Keratinocyte (primary cell): ENCODE measurements at regions not wholly inside any gene's neighbourhood (a gene's known extent, or its start where the extent isn't known, plus 50 kb on each side); places are given as distances from the start of the nearest gene placed in this dataset.

Source experiments
- DNase-seq: peaks from one replicate; pipeline ENCODE4 v3.0.0-alpha.2; 2011; ENCODE audit warnings: low read depth, missing footprints, low spot score
- FAIRE-seq: peaks from 2 replicates; lab custom pipeline; 2011; peaks lifted over from hg19 to GRCh38; lab: Jason Lieb, UNC
- H2AFZ ChIP-seq: 2 replicates; pipeline ENCODE4 v1.6.0; 2012; ENCODE audit warnings: low read length, control low read depth, inconsistent platforms; ENCODE audit not compliant: control insufficient read depth
- H3K27ac ChIP-seq: 2 replicates; pipeline ENCODE4 v1.5.1; 2011; ENCODE audit warnings: low read length; ENCODE audit not compliant: control insufficient read depth, insufficient read depth
- H3K27me3 ChIP-seq: 3 replicates; pipeline ENCODE4 v1.6.0; 2011; ENCODE audit warnings: low read length; ENCODE audit not compliant: control insufficient read depth, insufficient read depth; ENCODE audit errors: extremely low read depth
- H3K36me3 ChIP-seq, 2 experiments: 2 replicates in 1 of 2; 3 replicates in 1 of 2; pipeline ENCODE4 v1.5.1; 2011; ENCODE audit warnings: low read length in 2 of 2, mild to moderate bottlenecking in 1 of 2; ENCODE audit not compliant: control insufficient read depth in 2 of 2, insufficient read depth in 2 of 2; ENCODE audit errors: extremely low read depth in 1 of 2
- H3K4me1 ChIP-seq: 3 replicates; pipeline ENCODE4 v1.5.1; 2011; ENCODE audit warnings: low read length; ENCODE audit not compliant: control insufficient read depth, insufficient read depth; ENCODE audit errors: extremely low read depth
- H3K4me2 ChIP-seq: 3 replicates; pipeline ENCODE4 v1.6.0; 2011; ENCODE audit warnings: low read depth, low read length; ENCODE audit not compliant: control insufficient read depth, insufficient read depth; ENCODE audit errors: extremely low read depth
- H3K4me3 ChIP-seq, 3 experiments: fragments of 200-600 bp in 1 of 3; sonication (generic) in 1 of 3; 2 replicates in 2 of 3; 3 replicates in 1 of 3; pipeline ENCODE4 v1.5.1; 2011 to 2016; ENCODE audit warnings: low read length in 3 of 3, mild to moderate bottlenecking in 3 of 3, control low read depth in 2 of 3, inconsistent platforms in 1 of 3, low read depth in 1 of 3, mixed read lengths in 1 of 3, mixed run types in 1 of 3, moderate library complexity in 1 of 3; ENCODE audit not compliant: control insufficient read depth in 2 of 3, insufficient read depth in 2 of 3; ENCODE audit errors: extremely low read depth in 1 of 3
- H3K79me2 ChIP-seq: 2 replicates; pipeline ENCODE4 v1.6.0; 2012; ENCODE audit warnings: low read length; ENCODE audit not compliant: control insufficient read depth, insufficient read depth
- H3K9ac ChIP-seq: 3 replicates; pipeline ENCODE4 v1.6.0; 2011; ENCODE audit warnings: low read length; ENCODE audit not compliant: control insufficient read depth, insufficient read depth; ENCODE audit errors: extremely low read depth
- H3K9me1 ChIP-seq: 3 replicates; pipeline ENCODE4 v1.6.0; 2011; ENCODE audit warnings: low read length; ENCODE audit not compliant: control insufficient read depth, insufficient read depth; ENCODE audit errors: extremely low read depth
- H3K9me3 ChIP-seq: 2 replicates; pipeline ENCODE4 v1.5.1; 2012; ENCODE audit warnings: low read depth, low read length; ENCODE audit not compliant: control insufficient read depth
- H4K20me1 ChIP-seq: 3 replicates; pipeline ENCODE4 v1.6.0; 2011; ENCODE audit warnings: low read length; ENCODE audit not compliant: control insufficient read depth, insufficient read depth; ENCODE audit errors: extremely low read depth
- CTCF ChIP-seq, 3 experiments: IDR thresholded peaks in 1 of 3; conservative IDR thresholded peaks in 1 of 3; optimal IDR thresholded peaks in 1 of 3; 2 replicates in 2 of 3; 3 replicates in 1 of 3; pipeline versions ENCODE3 to v1.5.1; 2011; ENCODE audit warnings: low read length in 3 of 3, mild to moderate bottlenecking in 3 of 3, moderate library complexity in 2 of 3, control low read depth in 1 of 3, inconsistent platforms in 1 of 3; ENCODE audit not compliant: insufficient read depth in 2 of 3; ENCODE audit errors: extremely low read depth in 1 of 3
- EZH2 ChIP-seq: IDR thresholded peaks from one replicate; pipeline ENCODE4 v1.6.1; 2012; ENCODE audit warnings: inconsistent platforms, mild to moderate bottlenecking, low read length, moderate library complexity
- dilution Hi-C: fragments of 300-500 bp; cut with MboI; formaldehyde crosslinking; loops from one replicate; pipeline ENCODE4 v1.7.0; 2020; ENCODE audit warnings: low sequenced_read_pairs; ENCODE audit not compliant: extremely low pct_ligation_motif_present

GRCh38 chr7:46996972-46997371 lies 584.9 kb downstream of the TNS3 start:
- dilution Hi-C loops = no loop called here
- Histone ChIP-seq H3K9me3 (no peaks in the 10 kb centered on the region), H4K20me1 (no peaks in the 10 kb centered on the region), H3K36me3 (no peaks in the 10 kb centered on the region), H3K4me3 (no peak overlapping the region), H3K4me2 (no peak overlapping the region), H3K27me3 (no peaks in the 10 kb centered on the region), H3K27ac (no peak overlapping the region), H3K4me1 (peaks cover 11% of the 10 kb centered on the region), H3K79me2 (no peaks in the 10 kb centered on the region), H3K9me1 (no peaks in the 10 kb centered on the region), H2AFZ (no peak overlapping the region), H3K9ac (no peak overlapping the region)
- TF ChIP-seq CTCF (optimal IDR thresholded peaks at IDR 0.05 in 1 of 3, IDR thresholded peaks at IDR 0.05 in 1 of 3, conservative IDR thresholded peaks at IDR 0.05 in 1 of 3; ENCODE audit: extremely low read depth in 1 of 3, insufficient read depth in 2 of 3, low read length in 3 of 3) (no peak), EZH2 (no peak)
- FAIRE-seq = peak; percentile 13
- DNase-seq = no peak

DNA sequence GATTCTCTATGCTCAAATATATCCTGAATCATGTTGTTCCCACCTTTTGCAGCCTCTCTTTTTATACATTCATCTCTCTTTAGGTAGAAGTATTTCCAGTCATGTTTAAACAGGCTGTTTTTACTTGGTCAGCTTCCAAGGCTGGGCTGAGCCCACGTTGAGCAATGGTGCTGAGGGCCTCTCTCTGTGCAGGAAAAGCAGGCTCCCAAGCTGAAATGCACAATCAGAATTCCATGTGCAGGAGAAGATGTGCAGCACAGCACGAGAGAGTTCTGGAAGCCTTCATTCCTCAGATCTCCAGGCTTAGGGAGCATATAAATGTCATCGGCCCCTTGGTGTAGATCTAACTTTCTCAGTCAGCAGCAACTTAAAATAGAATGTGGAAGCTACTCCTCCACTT lies 588.5 kb downstream of the TNS3 start:
- no peak for DNase-seq

More for the DNA sequence above, 588.5 kb downstream of the TNS3 start:
- no peaks in the 10 kb centered on the region for H4K20me1 ChIP-seq
- H3K9me3 ChIP-seq = no peaks in the 10 kb centered on the region
- TF ChIP-seq EZH2 = no peak
- no peak for TF ChIP-seq CTCF (optimal IDR thresholded peaks at IDR 0.05 in 1 of 3, IDR thresholded peaks at IDR 0.05 in 1 of 3, conservative IDR thresholded peaks at IDR 0.05 in 1 of 3; ENCODE audit: extremely low read depth in 1 of 3, insufficient read depth in 2 of 3, low read length in 3 of 3)
- peak; percentile 60 for FAIRE-seq
- peaks cover 11% of the 10 kb centered on the region for H3K4me1 ChIP-seq
- no peak overlapping the region for H3K27ac ChIP-seq
- no peaks in the 10 kb centered on the region for H3K79me2 ChIP-seq
- H3K4me2 ChIP-seq = no peak overlapping the region
- peak overlapping the region; percentile 56 for H2AFZ ChIP-seq
- no peaks in the 10 kb centered on the region for H3K36me3 ChIP-seq
- H3K4me3 ChIP-seq = no peak overlapping the region
- dilution Hi-C loops = no loop called here
- no peak overlapping the region for H3K9ac ChIP-seq
- H3K9me1 ChIP-seq = no peaks in the 10 kb centered on the region
- no peaks in the 10 kb centered on the region for H3K27me3 ChIP-seq
